DND-41 (cell line): ENCODE measurements at regions not wholly inside any gene's neighbourhood (a gene's known extent, or its start where the extent isn't known, plus 50 kb on each side); places are given as distances from the start of the nearest gene placed in this dataset.

Experiments used
- ATAC-seq: fragments of 200-7000 bp; cut with Tn5 transposase; 3 replicates; pipeline ENCODE4 v1.9.1; 2021; ENCODE audit warnings: low read depth; ENCODE audit not compliant: insufficient read depth
- DNase-seq: peaks from one replicate; pipeline ENCODE4 v3.0.0-alpha.2; 2020
- H2AFZ ChIP-seq: 2 replicates; pipeline ENCODE4 v1.6.0; 2012; ENCODE audit warnings: low read depth, low read length
- H3K27ac ChIP-seq: 2 replicates; pipeline ENCODE4 v1.5.1; 2012; ENCODE audit warnings: low read length, inconsistent platforms
- H3K27me3 ChIP-seq: fragments of 200-600 bp; sonication (generic); 2 replicates; pipeline ENCODE4 v1.6.0; 2012; ENCODE audit warnings: low read length, mild to moderate bottlenecking, inconsistent platforms; ENCODE audit not compliant: insufficient read depth, poor library complexity
- H3K36me3 ChIP-seq: 2 replicates; pipeline ENCODE4 v1.5.1; 2012; ENCODE audit warnings: low read length, inconsistent platforms; ENCODE audit not compliant: insufficient read depth
- H3K4me1 ChIP-seq: 2 replicates; pipeline ENCODE4 v1.5.1; 2012; ENCODE audit warnings: mild to moderate bottlenecking, low read length; ENCODE audit not compliant: insufficient read depth
- H3K4me2 ChIP-seq: 2 replicates; pipeline ENCODE4 v1.6.0; 2012; ENCODE audit warnings: mild to moderate bottlenecking, moderate library complexity, low read length, inconsistent platforms; ENCODE audit not compliant: insufficient read depth
- H3K4me3 ChIP-seq, 2 experiments: fragments of 200-600 bp in 1 of 2; shearing (Covaris generic) in 1 of 2; 2 replicates each; pipeline ENCODE4 v1.5.1; 2012 to 2016; ENCODE audit warnings: inconsistent platforms in 2 of 2, low read length in 2 of 2, mild to moderate bottlenecking in 2 of 2, low read depth in 1 of 2, moderate library complexity in 1 of 2
- H3K79me2 ChIP-seq: 2 replicates; pipeline ENCODE4 v1.6.0; 2012; ENCODE audit warnings: low read length, inconsistent platforms; ENCODE audit not compliant: insufficient read depth
- H3K9ac ChIP-seq: 2 replicates; pipeline ENCODE4 v1.6.0; 2012; ENCODE audit warnings: low read depth, mild to moderate bottlenecking, inconsistent platforms, low read length, moderate library complexity
- H3K9me3 ChIP-seq: 2 replicates; pipeline ENCODE4 v1.5.1; 2012; ENCODE audit warnings: low read length, moderate library complexity, mild to moderate bottlenecking, inconsistent platforms; ENCODE audit not compliant: insufficient read depth, severe bottlenecking
- H4K20me1 ChIP-seq: 2 replicates; pipeline ENCODE4 v1.6.0; 2012; ENCODE audit warnings: low read length; ENCODE audit not compliant: insufficient read depth
- EZH2 ChIP-seq: IDR thresholded peaks from 3 replicates; pipeline ENCODE4 v1.6.1; 2012; ENCODE audit warnings: borderline replicate concordance, low read depth, mild to moderate bottlenecking, moderate library complexity, low read length, inconsistent platforms; ENCODE audit not compliant: severe bottlenecking
- TF ChIP-seq, protein P1 (sequence below): IDR thresholded peaks from 2 replicates; pipeline ENCODE4 v1.5.1; 2012; ENCODE audit warnings: borderline replicate concordance, low read length, moderate library complexity, mild to moderate bottlenecking; ENCODE audit not compliant: poor library complexity, severe bottlenecking; ENCODE audit errors: extremely low read depth

DNA sequence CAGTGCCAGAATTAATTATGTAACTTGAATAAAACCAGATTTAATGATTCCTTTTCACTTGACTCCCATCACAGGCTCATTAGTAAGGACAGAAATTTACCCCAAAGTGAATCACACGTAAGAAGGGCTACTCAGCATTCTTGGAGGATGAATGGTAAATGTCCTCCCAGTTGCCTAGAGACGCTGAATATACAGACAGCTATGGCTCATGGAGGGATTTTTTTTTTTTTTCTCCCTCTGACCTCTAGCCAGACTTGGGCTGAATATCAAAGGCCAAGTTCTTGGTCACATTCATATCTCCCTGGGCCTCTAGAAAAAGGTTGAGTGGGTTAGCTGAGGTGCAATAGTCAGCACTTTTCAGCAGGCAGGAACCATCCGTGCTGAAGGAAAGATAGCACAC, 77.5 kb downstream of the PHLDA1 start:
- Histone ChIP-seq H2AFZ (no peak overlapping the region), H3K27me3 (no peaks in the 10 kb centered on the region), H3K4me2 (no peak overlapping the region), H4K20me1 (no peaks in the 10 kb centered on the region), H3K4me1 (no peaks in the 10 kb centered on the region; the same call in 1 of the 2 replicates), H3K4me3 (no peak overlapping the region), H3K9me3 (no peaks in the 10 kb centered on the region), H3K27ac (no peak overlapping the region), H3K9ac (no peak overlapping the region), H3K36me3 (no peaks in the 10 kb centered on the region), H3K79me2 (no peaks in the 10 kb centered on the region)
- ATAC-seq, result no peak
- TF ChIP-seq, protein P1, sequence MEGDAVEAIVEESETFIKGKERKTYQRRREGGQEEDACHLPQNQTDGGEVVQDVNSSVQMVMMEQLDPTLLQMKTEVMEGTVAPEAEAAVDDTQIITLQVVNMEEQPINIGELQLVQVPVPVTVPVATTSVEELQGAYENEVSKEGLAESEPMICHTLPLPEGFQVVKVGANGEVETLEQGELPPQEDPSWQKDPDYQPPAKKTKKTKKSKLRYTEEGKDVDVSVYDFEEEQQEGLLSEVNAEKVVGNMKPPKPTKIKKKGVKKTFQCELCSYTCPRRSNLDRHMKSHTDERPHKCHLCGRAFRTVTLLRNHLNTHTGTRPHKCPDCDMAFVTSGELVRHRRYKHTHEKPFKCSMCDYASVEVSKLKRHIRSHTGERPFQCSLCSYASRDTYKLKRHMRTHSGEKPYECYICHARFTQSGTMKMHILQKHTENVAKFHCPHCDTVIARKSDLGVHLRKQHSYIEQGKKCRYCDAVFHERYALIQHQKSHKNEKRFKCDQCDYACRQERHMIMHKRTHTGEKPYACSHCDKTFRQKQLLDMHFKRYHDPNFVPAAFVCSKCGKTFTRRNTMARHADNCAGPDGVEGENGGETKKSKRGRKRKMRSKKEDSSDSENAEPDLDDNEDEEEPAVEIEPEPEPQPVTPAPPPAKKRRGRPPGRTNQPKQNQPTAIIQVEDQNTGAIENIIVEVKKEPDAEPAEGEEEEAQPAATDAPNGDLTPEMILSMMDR, result no peak
- TF ChIP-seq EZH2, result no peak
- no peak for DNase-seq

DNA sequence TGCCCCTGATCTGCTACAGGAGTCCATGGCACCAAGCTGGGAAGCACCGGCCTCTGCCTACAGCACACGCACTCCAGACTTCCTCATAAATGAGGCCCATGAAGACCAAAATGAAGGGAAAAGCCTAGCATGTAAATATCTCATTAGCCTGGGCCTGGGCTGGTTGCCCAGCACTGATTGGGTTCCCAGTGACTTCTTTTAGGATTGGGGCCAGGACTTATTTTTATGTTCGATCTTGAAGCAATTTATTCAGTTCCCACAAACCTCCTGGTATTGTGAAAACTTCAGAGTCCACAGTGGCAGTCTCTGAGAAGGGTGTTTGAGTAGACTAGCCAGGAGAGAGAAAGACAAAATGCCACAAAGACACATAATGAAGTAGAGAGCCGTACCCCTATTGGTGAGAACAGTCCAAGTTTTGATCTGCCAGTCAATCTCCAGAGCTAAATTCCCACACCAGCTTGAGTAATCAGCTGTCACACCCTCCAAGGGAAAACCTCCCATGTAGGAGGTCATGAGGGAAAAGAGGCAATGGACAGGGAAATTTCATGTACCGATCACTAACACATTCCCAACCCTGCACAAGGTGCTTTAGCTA, 78.2 kb downstream of the PHLDA1 start:
- Histone ChIP-seq H3K27ac (no peak overlapping the region), H3K9me3 (no peaks in the 10 kb centered on the region), H4K20me1 (no peaks in the 10 kb centered on the region), H3K9ac (no peak overlapping the region), H3K79me2 (no peaks in the 10 kb centered on the region), H3K36me3 (no peaks in the 10 kb centered on the region), H3K4me3 (no peak overlapping the region), H3K27me3 (no peaks in the 10 kb centered on the region), H3K4me2 (no peak overlapping the region), H2AFZ (no peak overlapping the region), H3K4me1 (no peaks in the 10 kb centered on the region)
- TF ChIP-seq, protein P1, result no peak
- TF ChIP-seq EZH2, result no peak
- DNase-seq (no peak), ATAC-seq (no peak)

DNA sequence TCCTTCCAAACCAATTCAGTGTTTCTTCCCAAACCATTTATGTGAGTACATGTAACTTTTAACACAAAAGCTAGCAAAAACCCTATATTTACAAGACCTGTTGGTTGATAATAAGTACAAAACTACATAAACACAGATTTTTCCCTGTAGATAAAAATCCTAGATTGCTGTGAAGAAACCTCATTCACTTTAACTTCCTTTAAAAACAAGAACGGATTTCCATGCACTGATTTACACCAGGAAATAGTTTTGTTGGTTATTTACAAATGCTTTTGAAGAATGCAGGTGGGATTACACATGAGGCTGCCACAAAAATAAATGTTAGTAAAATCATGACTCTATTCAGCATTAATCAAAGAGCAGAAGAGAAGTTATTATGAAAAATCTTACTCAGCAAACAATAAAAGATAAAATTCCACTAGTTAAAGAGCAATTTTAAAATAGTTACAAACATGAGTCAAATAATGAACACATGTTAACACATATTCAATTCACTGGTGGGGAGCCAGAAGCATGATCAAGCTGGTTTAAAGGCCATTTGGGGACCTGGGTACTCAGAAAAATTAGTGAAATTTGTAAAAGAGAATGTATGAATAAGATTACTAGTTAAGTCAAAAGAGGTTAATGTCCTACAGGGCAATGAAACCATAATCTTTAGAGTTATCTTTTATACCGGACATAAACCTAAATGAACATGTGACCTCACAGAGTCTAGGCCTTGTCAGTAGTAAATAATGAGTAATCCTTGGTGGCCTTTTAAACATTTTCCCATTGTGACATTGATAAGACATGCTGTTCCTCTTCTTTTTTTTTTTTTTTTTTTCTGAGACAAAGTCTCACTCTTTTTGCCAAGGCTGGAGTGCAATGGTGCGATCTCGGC, 79.9 kb downstream of the PHLDA1 start:
- no peaks in the 10 kb centered on the region for H3K79me2 ChIP-seq
- no peaks in the 10 kb centered on the region for H3K36me3 ChIP-seq
- H3K4me3 ChIP-seq, result no peak overlapping the region
- no peak overlapping the region for H3K4me2 ChIP-seq
- H3K27me3 ChIP-seq, result no peaks in the 10 kb centered on the region
- no peak for ATAC-seq
- no peak overlapping the region for H3K27ac ChIP-seq
- H3K9me3 ChIP-seq, result no peaks in the 10 kb centered on the region
- DNase-seq, result no peak
- H2AFZ ChIP-seq, result no peak overlapping the region
- no peak overlapping the region for H3K9ac ChIP-seq
- H3K4me1 ChIP-seq, result no peaks in the 10 kb centered on the region
- no peak for TF ChIP-seq EZH2
- TF ChIP-seq, protein P1, result no peak
- no peaks in the 10 kb centered on the region for H4K20me1 ChIP-seq
